ENCODE measurements at regions not wholly inside any gene's neighbourhood (a gene's known extent, or its start where the extent isn't known, plus 50 kb on each side); places are given as distances from the start of the nearest gene placed in this dataset.

- TF ChIP-seq CTCF (IDR thresholded peaks at IDR 0.05) (no peak), CEBPB (IDR thresholded peaks at IDR 0.05) (no peak), POLR2A (IDR thresholded peaks at IDR 0.05; ENCODE audit: low read length) (no peak), EP300 (IDR thresholded peaks at IDR 0.05) (no peak), RAD21 (conservative IDR thresholded peaks at IDR 0.05 in 1 of 2, IDR thresholded peaks at IDR 0.05 in 1 of 2) (no peak), HOXA7 (CRISPR knock-in tag; IDR thresholded peaks at IDR 0.05) (no peak), RFX5 (IDR thresholded peaks at IDR 0.05) (no peak), HMGXB4 (CRISPR knock-in tag; IDR thresholded peaks at IDR 0.05; ENCODE audit: borderline replicate concordance) (no peak), HDAC2 (IDR thresholded peaks at IDR 0.05) (no peak), PBX3 (IDR thresholded peaks at IDR 0.05) (no peak), JUN (IDR thresholded peaks at IDR 0.05) (no peak), ZC3H11A (IDR thresholded peaks at IDR 0.05) (no peak), MAZ (IDR thresholded peaks at IDR 0.05; ENCODE audit: borderline replicate concordance, low read depth, low read length) (no peak)
Observed at GRCh38 chr18:47425365-47425764, 173.9 kb upstream of the SKOR2 start.

Measured in A549 (cell line).